HG03039 (cell line): ENCODE measurements at regions not wholly inside any gene's neighbourhood (a gene's known extent, or its start where the extent isn't known, plus 50 kb on each side); places are given as distances from the start of the nearest gene placed in this dataset.
"Not testable (repeated sequence)": the region's sequence is repeated elsewhere in the genome, so short reads cannot be mapped to it uniquely, and the experiment has no call there.

Experiments
- ATAC-seq: cut with Tn5 transposase; IDR thresholded peaks from one replicate; pipeline ENCODE4 v1.9.1; 2021; ENCODE audit warnings: mild to moderate bottlenecking, moderate library complexity; ENCODE audit not compliant: unreplicated experiment

- ATAC-seq: no peak
Observed at GRCh38 chr6:102848210-102848609, 1454.7 kb downstream of the GRIK2 start.

GRCh38 chr6:102841060-102841459, 1447.6 kb downstream of the GRIK2 start:
- ATAC-seq: no peak

GRCh38 chr6:102832021-102832420, 1438.5 kb downstream of the GRIK2 start:
- ATAC-seq: no peak

- ATAC-seq: no peak
Observed at GRCh38 chr6:102820098-102820497, 1426.6 kb downstream of the GRIK2 start.

GRCh38 chr6:102815207-102815606, 1421.7 kb downstream of the GRIK2 start:
- no peak for ATAC-seq

GRCh38 chr6:102813489-102814275, 1420.2 kb downstream of the GRIK2 start:
- no peak for ATAC-seq

- ATAC-seq: no peak
Observed at GRCh38 chr6:102812242-102812641, 1418.7 kb downstream of the GRIK2 start.

- not testable (repeated sequence) for ATAC-seq
Observed at GRCh38 chr6:102808944-102809505, 1415.5 kb downstream of the GRIK2 start.

GRCh38 chr6:102799051-102799450, 1405.5 kb downstream of the GRIK2 start:
- no peak for ATAC-seq

GRCh38 chr6:102798636-102799035, 1405.1 kb downstream of the GRIK2 start:
- no peak for ATAC-seq

- ATAC-seq: no peak
Observed at GRCh38 chr6:102793752-102794151, 1400.2 kb downstream of the GRIK2 start.

GRCh38 chr6:102774326-102774725, 1380.8 kb downstream of the GRIK2 start:
- ATAC-seq: no peak

- no peak for ATAC-seq
Observed at GRCh38 chr6:102773636-102774035, 1380.1 kb downstream of the GRIK2 start.

- no peak for ATAC-seq
Observed at GRCh38 chr6:102766963-102767362, 1373.5 kb downstream of the GRIK2 start.

GRCh38 chr6:102764317-102764716, 1370.8 kb downstream of the GRIK2 start:
- no peak for ATAC-seq

- no peak for ATAC-seq
Observed at GRCh38 chr6:102763891-102764290, 1370.4 kb downstream of the GRIK2 start.

- ATAC-seq: no peak
Observed at GRCh38 chr6:102761872-102762271, 1368.4 kb downstream of the GRIK2 start.

- ATAC-seq: no peak
Observed at GRCh38 chr6:102759415-102759814, 1365.9 kb downstream of the GRIK2 start.

GRCh38 chr6:102758536-102758935, 1365.0 kb downstream of the GRIK2 start:
- not testable (repeated sequence) for ATAC-seq

GRCh38 chr6:102749210-102749971, 1355.9 kb downstream of the GRIK2 start:
- ATAC-seq: no peak

- ATAC-seq: no peak
Observed at GRCh38 chr6:102746941-102747340, 1353.4 kb downstream of the GRIK2 start.
